GM18907 (cell line): ENCODE measurements at regions not wholly inside any gene's neighbourhood (a gene's known extent, or its start where the extent isn't known, plus 50 kb on each side); places are given as distances from the start of the nearest gene placed in this dataset.
A peak's percentile ranks its signal among the peaks of the same experiment; 100 is the strongest.
"Not testable (repeated sequence)": the region's sequence is repeated elsewhere in the genome, so short reads cannot be mapped to it uniquely, and the experiment has no call there.

Experiments used
- ATAC-seq: cut with Tn5 transposase; IDR thresholded peaks from one replicate; pipeline ENCODE4 v1.9.1; 2021; ENCODE audit warnings: mild to moderate bottlenecking, moderate library complexity; ENCODE audit not compliant: unreplicated experiment

DNA sequence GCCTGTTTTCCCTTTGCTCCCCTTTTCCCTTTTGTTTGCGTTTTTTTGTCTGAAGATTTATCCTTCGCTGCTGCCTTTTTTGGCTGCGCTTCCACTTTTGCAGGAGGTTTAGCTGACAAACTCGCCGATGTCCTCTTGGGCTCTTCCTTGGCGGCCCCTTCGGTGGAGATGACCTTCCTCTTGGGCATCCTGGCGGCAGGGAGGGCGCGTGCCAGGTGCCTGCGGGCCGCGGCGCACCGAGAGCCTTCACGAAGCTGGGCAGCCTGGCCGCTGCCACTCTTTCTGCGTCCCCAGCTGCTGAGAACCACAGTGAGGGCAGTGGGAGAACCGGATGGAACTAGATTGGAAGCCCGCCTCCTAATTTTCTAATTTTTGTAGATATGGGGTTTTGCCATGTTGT lies 197.1 kb upstream of the C2CD4B start:
- ATAC-seq: no peak

GRCh38 chr15:62362608-62363007 lies 197.5 kb upstream of the C2CD4B start:
- ATAC-seq: no peak

DNA sequence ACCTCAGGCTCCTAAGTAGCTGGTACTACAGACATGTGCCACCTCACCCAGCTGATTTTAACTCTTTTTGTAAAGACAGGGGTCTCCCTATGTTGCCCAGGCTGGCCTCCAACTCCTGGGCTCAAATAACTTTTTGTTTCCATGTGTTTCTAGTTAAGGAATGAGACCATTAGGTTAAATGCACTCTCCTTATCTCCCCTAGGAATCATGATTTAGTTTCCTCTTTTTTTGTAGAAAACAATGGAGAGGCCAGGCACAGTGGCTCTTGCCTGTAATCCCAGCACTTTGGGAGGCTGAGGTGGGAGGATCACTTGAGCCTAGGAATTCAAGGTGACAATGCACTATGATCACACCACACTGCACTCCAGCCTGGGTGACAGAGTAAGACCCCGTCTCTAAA lies 198.8 kb upstream of the C2CD4B start:
- ATAC-seq: no peak

DNA sequence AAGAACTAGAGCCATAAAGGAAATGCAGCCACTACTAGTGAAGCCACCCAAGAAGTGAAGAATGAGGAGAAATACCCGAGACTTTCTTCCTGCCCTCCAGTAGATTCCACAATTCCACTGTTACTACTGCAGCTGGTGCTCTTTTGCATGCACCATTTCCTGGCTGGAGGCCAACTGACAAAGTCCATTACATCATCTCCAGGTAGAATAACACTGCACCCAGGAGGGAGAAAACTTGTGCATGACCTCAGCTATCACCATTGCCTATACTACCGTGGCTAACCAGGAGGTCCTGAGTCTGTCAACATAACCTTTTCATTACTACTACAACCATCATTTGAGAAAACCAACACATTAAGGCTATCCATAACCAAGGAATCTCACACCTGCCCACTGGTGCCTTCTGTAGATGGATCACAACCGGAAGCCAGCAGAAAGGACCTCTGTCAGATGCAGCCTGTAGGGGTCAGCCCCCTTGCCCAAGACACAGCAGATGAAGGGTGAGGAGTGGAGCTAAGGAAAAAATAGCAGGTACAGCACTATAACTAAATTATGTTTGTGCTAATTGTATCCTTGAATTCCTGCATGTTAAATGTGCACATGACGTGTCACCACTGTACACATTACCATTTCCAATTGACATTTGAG lies 200.8 kb upstream of the C2CD4B start:
- no peak for ATAC-seq

DNA sequence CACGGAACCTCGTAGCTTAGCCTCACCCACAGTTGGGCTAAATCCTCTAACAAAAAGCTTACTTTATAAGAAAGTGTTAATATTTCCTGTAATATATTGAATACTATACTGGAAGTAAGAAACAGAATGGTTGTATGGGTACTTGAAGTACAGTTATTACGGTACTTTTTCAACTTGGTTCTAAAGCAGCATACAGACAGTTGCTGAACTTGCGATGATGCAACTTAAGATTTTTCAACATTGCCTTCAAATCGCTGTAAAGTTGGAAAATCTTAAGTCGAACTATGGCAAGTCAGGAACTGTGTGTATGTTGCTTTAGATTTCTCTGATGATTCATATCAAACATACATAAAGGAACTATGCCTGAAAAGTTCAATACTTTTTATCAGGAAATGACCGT lies 204.4 kb upstream of the C2CD4B start:
- no peak for ATAC-seq

- ATAC-seq: not testable (repeated sequence)
Measured at GRCh38 chr15:62371683-62372082, 206.6 kb upstream of the C2CD4B start.

DNA sequence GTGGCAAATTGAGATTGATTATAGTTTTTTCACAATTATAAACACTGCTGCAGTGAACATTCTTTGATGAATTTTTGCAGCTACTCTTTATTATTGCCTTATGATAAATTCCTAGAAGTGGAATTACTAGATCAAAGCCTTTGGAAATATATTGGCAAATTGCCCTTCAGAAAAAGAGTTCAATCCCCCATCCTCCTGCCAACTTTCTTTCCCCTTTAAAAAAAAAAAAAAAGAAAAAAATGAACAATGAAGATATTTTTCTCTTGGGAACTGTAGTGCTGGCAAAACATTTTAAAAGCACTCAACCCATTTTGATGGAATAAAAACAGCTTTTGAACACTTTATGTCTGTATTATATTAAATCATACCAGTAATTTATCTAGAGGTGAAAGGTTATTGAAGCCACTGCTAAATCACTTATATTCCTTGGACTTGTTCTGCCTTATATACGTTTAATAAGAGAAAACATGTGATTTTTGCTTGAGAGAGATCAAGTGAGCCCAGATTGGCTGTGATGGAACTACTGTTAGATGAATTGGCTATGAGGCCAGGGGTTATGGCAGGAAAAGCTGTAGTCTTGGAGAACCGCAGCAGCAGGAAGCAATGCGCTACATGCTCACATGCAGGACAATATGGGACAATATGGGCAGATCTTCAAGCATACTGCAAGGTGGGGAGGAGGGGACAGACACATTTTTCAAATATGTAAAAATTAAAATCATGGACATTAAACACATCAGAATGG lies 212.8 kb upstream of the C2CD4B start:
- ATAC-seq: no peak

DNA sequence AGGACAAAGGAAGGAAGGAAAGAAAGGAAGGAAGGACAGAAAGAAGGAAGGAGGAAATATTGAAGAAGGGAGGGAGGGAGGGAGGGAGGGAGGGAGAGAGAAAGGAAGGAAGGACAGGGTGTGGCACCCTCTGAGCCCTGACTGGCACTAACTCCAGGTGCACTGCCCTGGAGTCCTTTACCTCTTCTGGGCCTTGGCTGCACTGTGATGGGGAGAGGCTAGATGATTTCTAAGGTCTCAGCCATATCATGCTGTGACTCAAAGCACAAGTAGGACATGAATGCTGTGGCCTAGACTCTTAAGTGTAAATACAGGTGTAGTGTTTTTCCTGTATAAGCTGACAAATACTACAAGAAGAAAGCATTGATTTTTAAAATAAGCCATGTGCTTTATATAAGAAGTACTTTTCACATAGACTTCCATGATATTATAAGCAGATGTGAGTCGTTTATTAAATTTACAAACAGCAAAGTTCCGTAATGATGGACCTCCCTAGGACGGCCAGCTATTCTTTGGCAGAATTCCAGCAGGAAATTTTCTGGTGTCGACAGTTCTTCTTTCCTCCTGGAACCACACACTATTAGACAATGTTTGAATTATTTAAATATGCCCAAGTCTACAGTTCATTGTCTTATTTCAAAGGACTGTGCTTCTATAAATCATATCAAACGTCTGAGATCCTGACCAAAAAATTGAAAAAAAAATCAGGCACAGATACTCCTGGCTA lies 213.8 kb upstream of the C2CD4B start:
- no peak for ATAC-seq

DNA sequence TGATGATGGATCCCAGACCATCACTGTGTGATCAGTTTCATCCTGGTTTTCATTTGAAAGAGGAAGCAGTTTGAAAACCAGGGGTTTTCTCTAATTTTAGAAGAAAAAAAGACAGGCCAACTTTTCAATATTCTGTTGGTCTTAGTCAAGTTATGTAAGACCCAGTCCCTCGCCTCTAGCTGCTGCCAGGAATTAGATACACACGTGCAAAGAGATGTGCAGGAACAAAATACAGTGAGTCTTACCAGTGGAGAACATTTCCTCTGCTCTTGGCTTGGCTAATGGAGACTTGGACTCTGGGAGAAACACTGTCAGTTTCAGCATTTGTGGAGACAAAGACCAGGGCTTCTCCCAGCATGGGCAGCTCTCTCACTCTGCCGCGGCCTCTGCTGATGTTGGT lies 214.9 kb upstream of the C2CD4B start:
- ATAC-seq: no peak

DNA sequence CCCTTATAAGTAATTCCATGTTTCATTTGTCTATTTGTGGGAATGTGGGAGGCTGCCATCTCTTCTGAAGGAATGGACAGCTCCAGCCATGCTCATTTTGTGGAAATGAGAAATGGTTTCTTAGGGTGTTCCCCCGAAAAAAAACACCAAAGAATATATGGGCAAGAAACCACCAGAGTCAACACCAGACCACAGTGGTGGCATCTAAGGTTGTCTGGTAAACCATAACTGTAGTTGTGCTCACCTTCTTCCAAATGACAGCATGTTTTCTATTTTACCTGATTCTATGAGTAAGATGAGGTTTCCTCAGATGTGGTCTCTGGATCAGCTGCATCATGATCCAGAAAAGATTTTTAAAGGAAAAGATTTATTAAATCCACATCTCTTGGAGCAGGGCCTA lies 217.0 kb upstream of the C2CD4B start:
- ATAC-seq: no peak

GRCh38 chr15:62389885-62390790 lies 225.1 kb upstream of the C2CD4B start, which contains the start of gene TLN2:
TSS of gene TLN2 (plus strand) at chr15:62390550.
- peak; percentile 84 for ATAC-seq

GRCh38 chr15:62390791-62391640 lies 225.9 kb upstream of the C2CD4B start:
- ATAC-seq: peak; percentile 38

- peak; percentile 20 for ATAC-seq
Measured at GRCh38 chr15:62391641-62392262, 226.7 kb upstream of the C2CD4B start.

DNA sequence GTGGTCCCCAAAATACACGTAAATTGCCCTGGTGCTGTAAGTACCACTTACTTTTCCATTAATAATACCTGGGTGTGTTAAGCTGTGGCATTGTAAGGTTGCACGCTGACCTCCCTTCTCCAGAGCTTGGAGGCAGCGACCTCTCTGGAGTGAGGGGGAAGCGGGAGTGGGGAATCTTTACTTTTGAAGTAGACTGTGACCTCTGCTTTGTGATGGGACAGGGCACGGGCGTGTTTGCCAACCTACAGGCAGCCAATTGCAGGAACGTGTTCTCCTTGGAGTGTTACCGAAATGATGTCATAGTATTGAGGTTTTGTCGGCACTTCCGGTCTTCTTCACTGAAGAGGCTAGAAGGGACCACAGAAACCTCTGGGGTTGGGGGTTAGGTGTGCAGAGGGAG lies 227.3 kb upstream of the C2CD4B start:
- no peak for ATAC-seq

DNA sequence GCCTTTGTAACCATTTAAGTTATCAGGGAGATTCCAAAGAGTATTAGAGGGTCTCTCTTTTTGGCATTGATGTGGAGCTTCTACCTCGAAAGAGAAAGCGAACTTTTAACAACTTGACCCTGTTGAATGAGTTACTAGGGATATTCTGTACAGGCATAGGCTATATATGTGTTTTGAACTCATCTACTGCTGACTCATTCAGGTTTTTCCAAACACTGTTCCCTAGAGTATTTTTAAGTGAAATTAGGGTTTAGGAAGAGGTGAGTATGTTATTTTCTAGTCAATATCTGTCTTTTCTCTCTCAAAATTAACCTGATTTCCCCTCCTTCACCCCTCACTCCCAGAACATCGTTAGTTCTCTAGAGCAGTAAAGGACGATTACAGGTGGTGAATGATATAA lies 228.1 kb upstream of the C2CD4B start:
- ATAC-seq: no peak

- ATAC-seq: no peak
Measured at GRCh38 chr15:62394079-62394478, 229.0 kb upstream of the C2CD4B start.

GRCh38 chr15:62400778-62401177 lies 235.7 kb upstream of the C2CD4B start:
- no peak for ATAC-seq

GRCh38 chr15:62402687-62403086 lies 237.6 kb upstream of the C2CD4B start:
- no peak for ATAC-seq

GRCh38 chr15:62403164-62403809 lies 238.2 kb upstream of the C2CD4B start:
- no peak for ATAC-seq
